GM19463 (cell line): ENCODE measurements at regions not wholly inside any gene's neighbourhood (a gene's known extent, or its start where the extent isn't known, plus 50 kb on each side); places are given as distances from the start of the nearest gene placed in this dataset.
A peak's percentile ranks its signal among the peaks of the same experiment; 100 is the strongest.
"Not testable (repeated sequence)": the region's sequence is repeated elsewhere in the genome, so short reads cannot be mapped to it uniquely, and the experiment has no call there.

Source experiments
- ATAC-seq: cut with Tn5 transposase; IDR thresholded peaks from one replicate; pipeline ENCODE4 v1.9.1; 2021; ENCODE audit warnings: mild to moderate bottlenecking, moderate library complexity; ENCODE audit not compliant: unreplicated experiment

- ATAC-seq: no peak
Measured at GRCh38 chr1:70490153-70490552, 79.1 kb downstream of the CTH start.

DNA sequence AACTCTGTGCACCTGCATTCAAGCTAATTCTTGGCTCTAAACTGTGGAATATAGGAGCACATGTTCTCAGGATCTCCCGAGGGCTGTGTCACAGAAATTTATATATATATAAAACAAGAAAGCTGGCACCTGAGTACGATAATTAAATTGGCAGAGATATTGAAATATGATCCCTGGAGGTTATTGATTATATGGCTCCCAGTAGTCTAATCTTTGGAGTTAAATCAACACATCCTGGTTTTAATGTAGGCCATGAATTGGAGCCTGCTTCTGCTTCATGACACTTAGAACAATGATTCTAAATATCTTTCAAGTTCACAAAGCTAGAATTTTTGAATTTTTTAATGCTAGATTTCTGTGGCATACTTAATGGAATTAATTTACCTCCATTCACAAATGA is 84.3 kb downstream of the CTH start:
- no peak for ATAC-seq

- no peak for ATAC-seq
Measured at GRCh38 chr1:70496181-70496580, 85.1 kb downstream of the CTH start.

DNA sequence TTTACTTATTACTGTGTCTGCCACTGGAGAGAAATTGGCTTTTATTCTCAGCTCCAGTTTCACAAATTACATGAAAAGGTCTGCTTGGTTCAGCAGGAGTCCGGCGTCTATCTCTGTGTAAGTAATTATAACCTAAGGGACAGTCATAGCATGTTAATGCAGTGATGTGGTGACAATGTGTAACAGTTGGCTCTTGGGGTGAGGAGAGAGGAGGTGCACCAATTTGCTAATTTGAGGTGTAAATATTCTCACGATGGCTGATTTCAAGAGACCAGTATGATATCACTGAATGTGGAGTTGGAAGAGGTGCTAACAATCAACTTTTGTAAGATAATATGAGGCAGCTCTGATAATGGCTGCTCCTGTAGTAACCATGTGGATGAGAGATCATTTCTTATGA is 86.1 kb downstream of the CTH start:
- ATAC-seq: no peak

- no peak for ATAC-seq
Measured at GRCh38 chr1:70498666-70499065, 87.6 kb downstream of the CTH start.

- ATAC-seq: peak; percentile 21
Measured at GRCh38 chr1:70499695-70500094, 88.6 kb downstream of the CTH start.

DNA sequence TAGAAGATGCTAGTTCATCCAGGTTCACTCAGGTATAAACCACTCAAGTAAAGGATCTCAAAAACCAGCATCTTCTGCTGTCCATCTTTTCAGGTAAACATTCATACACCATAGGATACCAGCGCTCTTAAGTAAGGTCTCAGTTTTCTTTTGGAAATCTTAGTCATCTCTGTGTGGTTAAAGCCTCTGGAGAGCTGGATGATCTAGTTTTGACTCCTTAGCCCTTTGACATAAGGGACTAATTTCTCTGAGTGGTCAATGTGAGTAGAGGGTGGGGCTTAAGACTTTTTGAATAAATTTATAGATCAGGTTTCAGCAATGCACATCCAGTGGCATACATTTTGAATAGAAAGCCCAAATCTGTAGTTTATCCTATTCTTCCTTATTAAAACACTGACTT is 92.3 kb downstream of the CTH start:
- ATAC-seq: no peak

- ATAC-seq: peak; percentile 94
Measured at GRCh38 chr1:70504176-70504820, 93.2 kb downstream of the CTH start.

GRCh38 chr1:70504821-70505193 is 93.7 kb downstream of the CTH start:
- ATAC-seq: peak; percentile 21

GRCh38 chr1:70507991-70508390 is 96.9 kb downstream of the CTH start:
- ATAC-seq: not testable (repeated sequence)

DNA sequence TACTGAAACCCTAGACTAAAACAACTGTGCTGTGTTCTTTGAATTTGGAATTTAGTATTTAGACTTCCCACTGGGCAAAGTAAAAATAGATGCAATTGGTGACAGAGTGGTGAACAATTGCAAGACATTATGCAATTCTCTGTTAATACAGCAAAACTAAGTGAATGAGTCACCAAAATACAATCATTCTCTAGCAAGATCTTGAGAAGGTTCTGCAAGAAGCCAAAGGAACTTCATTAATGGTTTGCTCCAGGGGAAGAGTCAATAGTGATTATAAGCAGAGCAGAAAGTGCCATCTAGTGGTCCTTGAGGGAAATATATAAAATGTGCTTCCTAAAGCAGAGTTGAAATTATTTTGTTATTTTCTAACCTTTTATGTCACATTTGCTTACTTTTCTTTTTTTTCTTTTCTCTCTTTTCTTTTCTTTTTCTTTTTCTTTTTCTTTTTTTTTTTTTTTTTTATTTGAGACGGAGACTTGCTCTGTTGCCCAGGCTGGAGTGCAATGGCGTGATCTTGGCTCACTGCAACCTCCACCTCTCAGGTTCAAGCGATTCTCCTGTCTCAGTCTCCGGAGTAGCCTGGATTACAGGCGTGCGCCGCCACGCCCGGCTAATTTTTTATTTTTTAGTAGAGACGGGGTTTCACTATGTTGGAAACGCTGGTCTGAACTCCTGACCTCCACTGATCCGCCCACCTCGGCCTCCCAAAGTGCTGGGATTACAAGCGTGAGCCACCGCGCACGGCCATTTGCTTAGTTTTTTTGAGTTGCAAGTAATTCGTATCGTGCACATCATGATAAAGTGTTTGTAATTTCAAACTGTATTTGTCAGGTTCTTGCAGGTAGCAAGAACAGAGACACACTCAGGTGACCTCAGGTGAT is 99.2 kb downstream of the CTH start:
- peak; percentile 77 for ATAC-seq

GRCh38 chr1:70517444-70517843 is 106.4 kb downstream of the CTH start:
- ATAC-seq: peak; percentile 64

DNA sequence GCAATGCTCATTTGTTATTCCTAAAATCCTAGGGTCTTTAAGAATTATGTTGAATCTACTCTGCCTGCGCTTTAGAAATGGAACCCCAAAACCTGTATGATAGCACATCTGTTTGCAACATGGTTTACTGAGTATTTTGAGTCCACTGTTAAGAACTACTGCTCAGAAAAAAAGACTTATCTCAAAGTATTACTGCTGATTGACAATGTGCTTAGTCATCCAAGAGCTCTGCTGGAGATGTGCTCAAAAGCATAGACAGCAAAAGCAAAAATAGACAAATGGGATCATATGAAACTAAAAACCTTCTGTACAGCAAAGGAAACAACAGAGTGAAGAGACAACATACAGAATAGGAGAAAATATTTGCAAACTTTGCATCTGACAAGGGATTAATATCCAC is 107.0 kb downstream of the CTH start:
- ATAC-seq: peak; percentile 16

DNA sequence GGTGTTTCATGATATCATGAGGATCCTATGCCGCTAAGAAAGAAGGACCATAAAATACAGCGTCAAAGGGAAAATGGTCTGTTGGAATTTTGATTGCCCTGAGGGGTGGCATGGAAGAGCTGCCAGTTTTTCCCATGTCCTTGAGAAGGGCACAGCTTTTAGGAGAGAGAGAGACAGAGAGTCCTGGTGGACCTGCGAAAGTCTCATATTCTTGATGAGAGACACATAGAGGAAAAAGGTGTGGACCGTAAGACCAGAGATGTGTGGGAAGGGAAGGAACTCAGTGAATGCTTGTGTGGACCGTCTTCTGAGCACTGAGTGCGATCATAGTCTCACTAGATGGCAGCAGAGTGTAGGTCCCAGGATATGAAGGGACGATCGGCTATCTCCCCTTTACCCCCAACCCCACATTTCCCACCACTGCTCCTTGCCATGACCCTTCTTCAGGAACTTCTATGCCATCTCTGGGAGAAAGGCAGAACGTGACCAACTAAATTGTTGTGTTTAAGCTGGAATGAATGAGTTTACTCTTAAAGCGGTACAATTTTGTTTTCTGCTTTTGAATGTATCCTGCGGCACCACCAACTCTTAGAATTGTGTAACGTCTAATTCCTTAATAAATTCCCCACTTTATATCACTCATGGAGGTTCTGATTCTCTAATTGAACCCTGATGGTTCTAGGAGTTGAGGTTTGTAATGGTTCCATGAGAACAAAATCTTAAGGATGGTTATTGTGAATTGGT is 117.7 kb downstream of the CTH start:
- ATAC-seq: peak; percentile 68

GRCh38 chr1:70536708-70537366 is 125.8 kb downstream of the CTH start:
- ATAC-seq: no peak

DNA sequence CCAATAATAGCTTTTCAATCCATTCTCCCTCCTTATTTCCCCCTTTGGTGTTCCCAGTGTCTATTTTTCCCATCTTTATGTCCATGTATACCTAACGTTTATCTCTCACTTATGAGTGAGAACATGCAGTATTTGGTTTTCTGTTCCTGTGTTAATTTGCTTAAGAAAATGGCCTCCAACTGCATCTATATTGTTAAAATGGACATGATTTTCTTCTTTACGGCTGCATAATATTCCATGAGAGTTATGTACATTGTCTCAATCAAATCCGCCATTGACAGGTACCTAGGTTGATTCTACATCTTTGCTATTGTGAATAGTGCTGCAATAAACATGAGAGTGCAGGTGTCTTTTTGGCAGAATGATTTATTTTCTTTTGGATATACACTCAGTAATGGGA is 126.7 kb downstream of the CTH start:
- ATAC-seq: no peak

GRCh38 chr1:70542030-70542429 is 131.0 kb downstream of the CTH start:
- ATAC-seq: no peak

- no peak for ATAC-seq
Measured at GRCh38 chr1:70542856-70543255, 131.8 kb downstream of the CTH start.

GRCh38 chr1:70546726-70547125 is 135.7 kb downstream of the CTH start:
- ATAC-seq: no peak

GRCh38 chr1:70552662-70553566 is 141.8 kb downstream of the CTH start:
- ATAC-seq: no peak
